ENCODE measurements at regions not wholly inside any gene's neighbourhood (a gene's known extent, or its start where the extent isn't known, plus 50 kb on each side); places are given as distances from the start of the nearest gene placed in this dataset.

GRCh38 chr2:156657809-156658208 is 221.6 kb downstream of the GPD2 start:
- Histone ChIP-seq H4K20me1 (replicated peaks; ENCODE audit: control insufficient read depth, extremely low read depth, insufficient read depth, low read length) (no peaks in the 10 kb centered on the region), H3K9me1 (replicated peaks; ENCODE audit: control insufficient read depth, extremely low read depth, insufficient read depth, low read length) (no peaks in the 10 kb centered on the region), H3K27me3 (ENCODE audit: control insufficient read depth in 2 of 2, insufficient read depth in 2 of 2, low read length in 2 of 2) (no peaks in the 10 kb centered on the region), H3K4me1 (ENCODE audit: control insufficient read depth, extremely low read depth, insufficient read depth, low read length) (no peaks in the 10 kb centered on the region), H3K4me2 (ENCODE audit: insufficient read depth, low read length) (no peak overlapping the region), H3K79me2 (ENCODE audit: control insufficient read depth, insufficient read depth, low read length) (no peaks in the 10 kb centered on the region), H2AFZ (ENCODE audit: low read depth, low read length) (no peak overlapping the region), H3K27ac (ENCODE audit: insufficient read depth, low read depth, low read length) (no peak overlapping the region), H3K9ac (replicated peaks; ENCODE audit: extremely low read depth, insufficient read depth, low read length) (no peak overlapping the region), H3K4me3 (replicated peaks in 1 of 3; ENCODE audit: insufficient read depth in 1 of 3, low read depth in 1 of 3, low read length in 3 of 3) (no peak overlapping the region), H3K36me3 (ENCODE audit: control insufficient read depth in 2 of 2, extremely low read depth in 1 of 2, insufficient read depth in 2 of 2, low read length in 2 of 2) (no peaks in the 10 kb centered on the region), H3K9me3 (replicated peaks; ENCODE audit: control insufficient read depth, insufficient read depth, low read length) (no peaks in the 10 kb centered on the region)
- intact Hi-C loops (cut with micrococcal nuclease) (no loop called here), dilution Hi-C loops (cut with MboI; ENCODE audit: extremely low pct_ligation_motif_present, low sequenced_read_pairs) (no loop called here)
- no TSS peak for BruUV-seq (replicated peaks)
- DNase-seq (ENCODE audit: low read depth, low spot score) (no peak), FAIRE-seq (no peak)
- CTCF ChIA-PET: no interaction called here
- POLR2A ChIA-PET: no interaction called here
- no peak for TF ChIP-seq FOS (IDR thresholded peaks at IDR 0.05; ENCODE audit: borderline replicate concordance, insufficient read depth, low read length)
- TF ChIP-seq POLR2A (IDR thresholded peaks at IDR 0.05; ENCODE audit: low read depth, low read length): no peak
- no peak for TF ChIP-seq EZH2 (IDR thresholded peaks at IDR 0.05; ENCODE audit: borderline replicate concordance, low read depth, low read length, severe bottlenecking)
- TF ChIP-seq JUN (IDR thresholded peaks at IDR 0.05; ENCODE audit: borderline replicate concordance, insufficient read depth, insufficient read length, low read depth): no peak
- no peak for TF ChIP-seq CTCF (IDR thresholded peaks at IDR 0.05; ENCODE audit: extremely low read depth in 1 of 2, insufficient read depth in 1 of 2, low read depth in 1 of 2, low read length in 2 of 2)
- no peak for TF ChIP-seq GATA2 (IDR thresholded peaks at IDR 0.05; ENCODE audit: insufficient read depth, insufficient read length, low read depth, low read length)
- no peak for TF ChIP-seq MYC (IDR thresholded peaks at IDR 0.05; ENCODE audit: low read depth, low read length)
- TF ChIP-seq MAX (IDR thresholded peaks at IDR 0.05; ENCODE audit: insufficient read depth, insufficient read length): no peak
- no peak for TF ChIP-seq POLR2AphosphoS5 (IDR thresholded peaks at IDR 0.05; ENCODE audit: insufficient read depth, low read depth, low read length)

All from endothelial cell of umbilical vein (primary cell).